ENCODE measurements at regions not wholly inside any gene's neighbourhood (a gene's known extent, or its start where the extent isn't known, plus 50 kb on each side); places are given as distances from the start of the nearest gene placed in this dataset.

DNA sequence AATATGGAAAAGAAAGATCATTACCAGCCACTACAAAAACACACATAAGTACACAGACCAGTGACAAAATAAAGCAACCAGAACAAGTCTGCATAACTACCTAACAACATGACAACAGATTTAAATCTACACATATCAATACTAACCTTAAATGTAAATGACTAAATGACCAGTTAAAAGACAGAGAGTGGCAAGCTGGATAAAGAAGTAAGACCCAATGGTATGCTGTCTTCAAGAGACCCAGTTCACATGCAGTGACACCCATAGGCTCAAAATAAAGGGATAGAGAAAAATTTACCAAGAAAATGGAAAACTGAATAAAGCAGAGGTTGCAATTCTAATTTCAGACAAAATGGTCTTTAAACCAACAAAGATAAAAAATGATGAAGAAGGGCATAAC is 938.1 kb downstream of the EFNA5 start:
- TF ChIP-seq GATA2 (IDR thresholded peaks at IDR 0.05; ENCODE audit: low read depth, low read length) (no peak), GATA3 (IDR thresholded peaks at IDR 0.05; ENCODE audit: low read depth, low read length) (no peak)

DNA sequence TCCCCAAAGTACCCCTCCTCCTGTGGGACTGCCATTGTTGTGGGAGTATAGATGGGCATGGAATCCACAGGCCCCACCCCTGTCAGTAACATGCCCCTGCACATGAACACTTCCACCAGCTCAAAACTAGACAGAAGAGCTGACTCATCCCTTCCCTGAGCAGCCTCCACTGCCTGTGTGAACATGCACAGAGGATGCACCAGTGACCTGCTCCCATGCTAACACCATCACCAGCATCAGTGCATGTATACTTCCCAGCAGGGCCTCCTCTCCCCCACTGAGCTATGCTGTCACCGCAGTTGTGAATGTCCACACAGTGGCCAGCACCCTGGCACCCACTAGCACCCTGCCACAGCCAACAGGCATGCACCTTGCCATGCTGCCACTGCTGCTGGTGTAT is 939.8 kb downstream of the EFNA5 start:
- TF ChIP-seq GATA2 (IDR thresholded peaks at IDR 0.05; ENCODE audit: low read depth, low read length) (no peak), GATA3 (IDR thresholded peaks at IDR 0.05; ENCODE audit: low read depth, low read length) (no peak)

DNA sequence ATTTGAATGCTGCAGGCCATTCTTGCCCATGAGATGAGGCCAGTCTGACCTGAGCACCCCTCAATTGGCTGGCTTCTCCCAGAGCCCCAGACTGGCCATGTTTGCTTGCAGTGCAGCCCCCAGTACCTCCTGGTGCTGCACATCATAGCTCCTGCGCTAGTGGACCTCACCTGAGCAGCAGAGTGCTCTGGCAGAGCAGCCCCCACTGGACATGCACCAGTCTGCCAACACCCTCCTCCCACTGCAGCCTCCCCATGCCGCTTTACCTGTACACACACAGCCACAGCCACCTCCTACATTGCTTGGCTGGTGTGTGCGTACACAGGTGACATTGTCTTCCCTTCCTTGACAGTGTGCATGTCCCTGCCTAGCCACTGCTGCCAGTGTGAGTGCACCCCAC is 940.2 kb downstream of the EFNA5 start:
- no peak for TF ChIP-seq GATA3 (IDR thresholded peaks at IDR 0.05; ENCODE audit: low read depth, low read length)
- no peak for TF ChIP-seq GATA2 (IDR thresholded peaks at IDR 0.05; ENCODE audit: low read depth, low read length)

DNA sequence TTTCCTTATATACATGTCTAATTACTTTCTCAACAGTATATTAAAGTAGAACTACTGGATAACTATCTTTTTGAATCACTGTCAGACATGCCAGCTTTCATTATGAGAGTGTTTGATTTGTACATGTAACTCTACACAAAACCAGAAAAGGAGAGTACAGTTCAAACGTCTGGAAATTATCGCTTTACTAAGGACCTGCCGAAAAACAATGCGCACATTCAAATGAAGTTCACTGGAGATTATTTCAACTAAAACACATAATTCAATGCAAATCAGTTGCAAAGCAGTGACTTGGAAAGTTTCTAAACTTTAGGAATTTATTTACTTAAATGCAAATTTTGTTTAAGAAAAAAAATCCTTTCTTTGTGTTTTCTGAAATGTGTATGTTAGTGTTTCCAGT is 942.5 kb downstream of the EFNA5 start:
- TF ChIP-seq GATA3 (IDR thresholded peaks at IDR 0.05; ENCODE audit: low read depth, low read length) (no peak), GATA2 (IDR thresholded peaks at IDR 0.05; ENCODE audit: low read depth, low read length) (no peak)

DNA sequence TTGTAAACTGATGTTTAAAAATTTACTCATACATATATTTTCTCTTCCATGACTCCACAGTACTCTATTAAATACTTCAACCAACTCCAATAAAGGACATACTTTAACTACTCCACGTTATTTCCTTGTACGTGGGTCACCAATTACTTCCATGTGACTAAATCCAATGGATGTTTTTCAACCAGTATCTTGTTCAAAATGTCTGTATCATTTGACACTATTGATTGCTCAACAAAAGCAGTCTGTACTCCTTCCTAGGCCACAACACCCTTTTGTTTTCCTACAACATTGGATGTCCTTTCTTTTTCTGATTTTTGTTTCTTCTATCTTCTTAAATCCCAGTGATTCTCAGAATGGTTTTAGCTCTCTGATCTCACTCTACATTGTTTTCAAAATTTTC is 943.7 kb downstream of the EFNA5 start:
- TF ChIP-seq GATA3 (IDR thresholded peaks at IDR 0.05; ENCODE audit: low read depth, low read length) (no peak), GATA2 (IDR thresholded peaks at IDR 0.05; ENCODE audit: low read depth, low read length) (no peak)

DNA sequence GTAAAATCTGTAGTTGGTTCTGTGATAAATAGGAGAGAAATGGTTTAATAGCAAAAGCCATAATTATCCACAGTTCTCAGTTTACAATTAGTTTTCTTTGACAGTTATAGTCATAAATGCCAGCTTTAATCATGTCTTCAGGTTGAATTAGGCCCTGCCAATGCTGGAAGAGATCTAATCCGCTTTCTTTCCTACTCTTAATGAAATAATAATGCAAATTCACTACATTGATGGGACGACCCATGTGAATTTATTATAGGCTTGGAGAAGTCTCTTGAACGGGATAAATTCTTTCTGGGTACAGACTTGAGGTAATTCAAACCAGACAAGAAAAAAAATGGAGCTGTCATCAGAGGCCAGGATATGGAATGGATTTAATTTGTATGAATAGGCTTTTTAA is 950.4 kb downstream of the EFNA5 start:
- TF ChIP-seq GATA2 (IDR thresholded peaks at IDR 0.05; ENCODE audit: low read depth, low read length) (no peak), GATA3 (IDR thresholded peaks at IDR 0.05; ENCODE audit: low read depth, low read length) (no peak)

DNA sequence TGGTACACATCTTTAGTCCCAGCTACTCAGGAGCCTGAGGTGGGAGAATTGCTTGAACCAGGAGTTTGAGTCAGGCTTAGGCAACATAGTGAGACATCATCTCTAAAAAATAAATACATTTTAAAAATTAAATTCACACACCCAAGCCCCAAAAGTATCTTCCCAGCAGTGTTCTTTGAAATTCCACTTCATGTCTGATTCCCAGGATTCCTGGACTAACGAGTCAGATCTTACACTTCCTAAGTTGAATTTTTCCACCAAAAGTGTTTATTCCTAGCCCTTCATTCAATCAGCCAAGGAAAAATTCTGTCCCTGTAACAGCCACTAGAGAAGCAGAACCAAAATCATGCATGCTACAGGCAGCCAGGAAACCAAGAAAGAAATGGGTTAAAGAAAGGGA is 970.9 kb downstream of the EFNA5 start:
- TF ChIP-seq GATA2 (IDR thresholded peaks at IDR 0.05; ENCODE audit: low read depth, low read length) = no peak
- no peak for TF ChIP-seq GATA3 (IDR thresholded peaks at IDR 0.05; ENCODE audit: low read depth, low read length)

DNA sequence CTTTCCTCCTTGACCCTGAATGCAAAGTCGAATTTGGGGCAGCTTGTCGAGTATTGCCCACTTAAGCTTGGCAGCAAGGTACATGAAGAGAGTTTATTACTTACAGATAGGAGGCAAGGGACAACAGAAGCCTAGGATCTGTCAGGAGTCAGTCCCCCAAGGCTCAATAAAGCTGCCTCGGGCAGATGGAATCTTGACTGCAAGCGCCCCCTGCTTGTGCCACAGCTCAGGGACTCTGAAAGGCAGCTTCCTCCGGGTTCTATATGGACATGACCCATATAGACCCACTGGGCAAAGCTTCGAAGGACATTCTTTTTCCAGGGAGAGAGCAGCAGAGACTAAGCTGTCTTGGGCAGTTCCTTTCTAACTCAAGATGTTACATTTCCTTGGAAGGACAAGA is 971.5 kb downstream of the EFNA5 start:
- TF ChIP-seq GATA3 (IDR thresholded peaks at IDR 0.05; ENCODE audit: low read depth, low read length) = no peak
- TF ChIP-seq GATA2 (IDR thresholded peaks at IDR 0.05; ENCODE audit: low read depth, low read length) = no peak

DNA sequence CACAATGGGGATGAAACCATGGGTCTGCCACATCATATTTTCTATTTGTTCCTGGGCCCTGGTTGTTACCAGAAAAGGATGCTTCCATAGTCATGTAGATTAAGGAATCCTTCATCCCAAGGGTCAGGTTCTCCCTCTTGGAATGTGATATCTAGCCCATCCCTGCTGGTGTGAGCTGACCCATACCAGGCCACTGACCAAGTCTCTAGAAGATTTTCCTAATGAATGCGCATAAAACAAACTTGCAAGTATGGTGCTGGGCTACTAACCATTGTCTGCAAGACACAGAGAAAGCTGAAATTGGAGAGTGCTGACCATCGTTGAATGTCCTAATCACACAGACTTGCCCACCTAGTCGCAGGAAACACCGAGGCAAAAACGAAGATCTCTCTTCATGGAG is 972.6 kb downstream of the EFNA5 start:
- TF ChIP-seq GATA2 (IDR thresholded peaks at IDR 0.05; ENCODE audit: low read depth, low read length) (no peak), GATA3 (IDR thresholded peaks at IDR 0.05; ENCODE audit: low read depth, low read length) (no peak)

DNA sequence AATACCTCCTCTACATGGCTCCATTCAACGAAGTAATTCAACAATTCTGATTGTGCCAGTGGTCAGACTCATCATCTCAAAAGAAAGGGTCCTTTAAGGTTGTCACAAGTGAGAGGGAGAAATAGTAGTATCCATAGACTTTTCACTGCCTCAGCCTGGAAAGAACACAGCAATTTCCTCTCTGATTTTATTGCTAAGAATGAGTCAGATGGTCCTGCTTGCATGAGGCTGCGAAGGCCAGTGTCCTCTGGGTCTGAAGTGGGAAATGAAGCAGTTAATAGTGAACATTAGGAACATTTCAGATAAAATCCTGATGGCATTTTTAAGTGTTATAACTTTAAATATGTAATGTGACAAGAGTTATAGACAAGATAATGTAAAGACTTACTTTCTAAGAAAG is 979.0 kb downstream of the EFNA5 start:
- TF ChIP-seq GATA2 (IDR thresholded peaks at IDR 0.05; ENCODE audit: low read depth, low read length) = no peak
- TF ChIP-seq GATA3 (IDR thresholded peaks at IDR 0.05; ENCODE audit: low read depth, low read length) = no peak

DNA sequence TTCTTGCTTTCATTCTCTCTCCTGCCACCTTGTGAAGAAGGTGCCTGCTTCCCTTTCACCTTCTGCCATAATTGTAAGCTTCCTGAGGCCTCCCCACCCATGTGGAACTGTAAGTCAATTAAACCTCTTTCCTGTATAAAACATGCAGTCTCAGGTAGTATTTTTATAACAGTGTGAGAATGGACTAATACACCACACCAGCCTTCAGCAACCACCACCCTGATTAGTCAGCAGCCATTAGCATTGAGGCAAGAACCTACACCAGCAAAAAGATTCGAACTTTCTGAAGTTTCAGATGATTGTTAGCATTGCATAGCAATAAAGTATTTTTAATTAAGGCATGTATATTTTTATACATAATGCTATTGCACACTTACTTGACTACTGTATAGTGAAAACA is 980.2 kb downstream of the EFNA5 start:
- TF ChIP-seq GATA3 (IDR thresholded peaks at IDR 0.05; ENCODE audit: low read depth, low read length) = no peak
- TF ChIP-seq GATA2 (IDR thresholded peaks at IDR 0.05; ENCODE audit: low read depth, low read length) = no peak

DNA sequence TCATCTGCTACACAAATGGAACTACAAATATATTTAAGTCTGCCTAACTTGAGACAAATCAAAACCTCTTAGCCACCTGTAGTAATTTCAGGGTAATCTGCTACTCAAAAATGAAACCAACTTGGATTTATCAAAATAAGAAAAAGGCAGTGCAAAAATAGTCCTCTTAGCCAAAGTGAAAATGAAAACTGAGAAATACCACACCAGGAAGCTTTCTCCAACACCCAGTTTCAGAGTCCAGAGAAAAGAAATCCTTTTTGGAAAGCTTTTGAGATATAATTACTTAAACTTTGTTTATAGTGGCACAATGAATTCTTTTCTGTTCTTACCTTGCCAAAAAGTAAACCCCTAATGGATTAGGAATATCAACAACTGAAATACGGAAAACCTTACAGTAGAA is 990.4 kb downstream of the EFNA5 start:
- TF ChIP-seq GATA3 (IDR thresholded peaks at IDR 0.05; ENCODE audit: low read depth, low read length) (no peak), GATA2 (IDR thresholded peaks at IDR 0.05; ENCODE audit: low read depth, low read length) (no peak)

DNA sequence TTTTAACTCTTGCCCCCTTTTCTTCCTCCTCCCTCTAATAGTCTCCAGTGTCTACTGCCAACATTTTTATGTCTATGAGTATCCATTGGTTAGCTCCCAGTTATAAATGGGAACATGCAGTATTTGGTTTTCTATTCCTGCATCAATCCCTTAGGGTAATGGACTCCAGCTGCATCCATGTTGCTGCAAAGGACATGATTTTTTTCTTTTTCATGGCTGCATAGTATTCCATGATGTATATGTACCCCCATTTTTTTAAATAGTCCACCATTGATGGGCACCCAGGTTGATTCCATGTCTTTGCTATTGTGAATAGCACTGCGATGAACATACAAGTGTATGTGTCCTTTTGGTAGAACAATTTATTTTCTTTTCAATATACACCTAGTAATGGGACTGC is 993.7 kb downstream of the EFNA5 start:
- TF ChIP-seq GATA3 (IDR thresholded peaks at IDR 0.05; ENCODE audit: low read depth, low read length) = no peak

DNA sequence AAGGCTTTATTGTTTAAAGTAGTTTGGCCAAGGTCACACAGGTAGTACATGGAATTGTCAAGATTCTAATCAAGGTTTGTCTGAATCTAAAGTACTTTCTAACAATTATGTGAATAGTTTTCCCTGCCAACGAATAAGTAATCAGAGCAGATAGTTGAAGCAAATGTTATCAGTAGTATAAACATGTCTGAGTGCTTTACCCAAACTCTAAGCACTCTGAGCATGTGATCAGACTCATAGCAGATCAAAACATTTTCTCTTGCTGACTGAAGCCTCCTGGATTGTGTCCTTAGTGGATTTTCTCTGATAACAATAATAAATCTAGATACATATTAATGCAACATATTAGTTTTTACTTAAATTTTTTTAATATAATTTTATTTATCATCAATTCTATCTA is 995.0 kb downstream of the EFNA5 start:
- TF ChIP-seq GATA2 (IDR thresholded peaks at IDR 0.05; ENCODE audit: low read depth, low read length) (no peak), GATA3 (IDR thresholded peaks at IDR 0.05; ENCODE audit: low read depth, low read length) (no peak)

DNA sequence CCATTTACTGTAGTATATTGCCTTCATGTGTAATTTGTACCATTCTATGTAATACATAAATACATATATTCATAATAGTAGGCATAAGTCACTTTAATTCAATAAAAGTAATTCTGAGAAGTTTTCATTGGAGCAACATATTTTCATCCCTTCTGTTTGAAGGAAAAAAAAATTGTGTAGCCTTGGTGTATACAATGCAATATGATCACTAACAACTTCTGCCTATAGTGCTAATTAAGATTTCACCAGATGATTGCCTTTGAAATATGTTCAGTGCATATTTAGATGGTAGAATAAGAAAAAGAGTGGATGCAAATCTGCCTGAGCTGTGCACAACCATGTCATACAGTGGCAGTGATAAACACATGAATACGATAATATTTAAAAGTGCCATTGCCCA is 996.8 kb downstream of the EFNA5 start:
- TF ChIP-seq GATA3 (IDR thresholded peaks at IDR 0.05; ENCODE audit: low read depth, low read length) (no peak), GATA2 (IDR thresholded peaks at IDR 0.05; ENCODE audit: low read depth, low read length) (no peak)

DNA sequence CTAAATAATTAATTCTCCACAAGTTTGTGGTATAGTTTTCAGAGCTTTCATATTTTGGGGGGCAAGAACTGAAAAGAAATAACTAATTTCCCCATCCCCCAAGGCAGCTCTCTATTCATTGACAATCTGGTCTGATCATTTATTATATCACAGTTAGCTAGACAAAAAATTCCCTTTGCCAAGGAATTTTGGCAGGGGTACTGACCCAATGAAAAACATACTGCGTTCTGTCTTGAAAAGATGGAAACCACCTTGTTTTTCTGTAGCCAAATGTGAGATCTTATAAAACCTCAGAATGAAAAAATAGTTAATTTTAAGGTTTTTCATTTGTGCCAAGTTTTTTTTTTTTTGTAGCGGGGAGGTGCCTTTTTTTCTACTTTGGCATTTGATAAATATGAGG is 1008.9 kb downstream of the EFNA5 start:
- TF ChIP-seq GATA2 (IDR thresholded peaks at IDR 0.05; ENCODE audit: low read depth, low read length) = no peak
- no peak for TF ChIP-seq GATA3 (IDR thresholded peaks at IDR 0.05; ENCODE audit: low read depth, low read length)
